ENCODE measurements at regions not wholly inside any gene's neighbourhood (a gene's known extent, or its start where the extent isn't known, plus 50 kb on each side); places are given as distances from the start of the nearest gene placed in this dataset.
"Not testable (repeated sequence)": the region's sequence is repeated elsewhere in the genome, so short reads cannot be mapped to it uniquely, and the experiment has no call there.

DNA sequence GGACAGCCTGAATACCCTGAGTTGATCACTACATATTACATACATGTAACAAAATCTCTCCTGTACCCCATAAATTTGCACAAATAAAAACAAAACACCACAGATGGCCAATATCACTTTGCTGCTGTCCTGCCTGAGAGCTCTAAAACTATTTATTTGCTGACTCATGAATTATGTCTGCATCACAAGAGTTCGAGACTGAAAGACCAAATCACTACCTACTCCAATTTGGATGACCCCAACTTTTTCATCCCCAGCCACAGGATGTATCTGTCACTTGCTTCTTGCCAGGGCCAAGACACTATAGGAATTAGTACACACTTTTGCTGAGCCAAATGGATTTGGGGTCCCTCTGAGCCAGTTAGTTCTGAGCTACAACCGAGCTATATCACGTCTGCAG, 409.7 kb upstream of the NFE2L3 start:
- H3K4me1 ChIP-seq (ENCODE audit: control insufficient read depth in 1 of 2, extremely low read depth in 1 of 2, insufficient read depth in 2 of 2, low read length in 2 of 2): no peaks in the 10 kb centered on the region
- POLR2A ChIA-PET: no interaction called here
- no peak for DNase-seq
- Mint-ChIP-seq H3K9me3 (no peaks in the 10 kb centered on the region), H3K27ac (no peak overlapping the region), H3K4me1 (no peaks in the 10 kb centered on the region), H3K36me3 (no peaks in the 10 kb centered on the region), H3K4me3 (no peak overlapping the region), H3K27me3 (peaks cover 13 to 15% of the 10 kb centered on the region in 2 donors)
- H3K4me3 ChIP-seq (ENCODE audit: control insufficient read depth in 1 of 2, extremely low read depth in 1 of 2, low read length in 1 of 2): no peak overlapping the region
- CTCF ChIA-PET: no interaction called here
- H3K9me3 ChIP-seq: no peaks in the 10 kb centered on the region
- H3K27ac ChIP-seq (ENCODE audit: low read length): no peak overlapping the region
- 31% methylated on average over 1 of the region's 3 CpGs for WGBS (ENCODE audit: insufficient coverage)
- no peaks in the 10 kb centered on the region for H3K36me3 ChIP-seq (ENCODE audit: control insufficient read depth in 2 of 2, extremely low read depth in 1 of 2, insufficient read depth in 1 of 2, low read length in 1 of 2)
- no peak for ATAC-seq (replicated peaks in 1 of 4)
- H3K27me3 ChIP-seq (replicated peaks in 1 of 2; ENCODE audit: control insufficient read depth in 2 of 2, extremely low read depth in 1 of 2, insufficient read depth in 2 of 2, low read length in 1 of 2): peaks cover 0 to 6% of the 10 kb centered on the region in 2 experiments

DNA sequence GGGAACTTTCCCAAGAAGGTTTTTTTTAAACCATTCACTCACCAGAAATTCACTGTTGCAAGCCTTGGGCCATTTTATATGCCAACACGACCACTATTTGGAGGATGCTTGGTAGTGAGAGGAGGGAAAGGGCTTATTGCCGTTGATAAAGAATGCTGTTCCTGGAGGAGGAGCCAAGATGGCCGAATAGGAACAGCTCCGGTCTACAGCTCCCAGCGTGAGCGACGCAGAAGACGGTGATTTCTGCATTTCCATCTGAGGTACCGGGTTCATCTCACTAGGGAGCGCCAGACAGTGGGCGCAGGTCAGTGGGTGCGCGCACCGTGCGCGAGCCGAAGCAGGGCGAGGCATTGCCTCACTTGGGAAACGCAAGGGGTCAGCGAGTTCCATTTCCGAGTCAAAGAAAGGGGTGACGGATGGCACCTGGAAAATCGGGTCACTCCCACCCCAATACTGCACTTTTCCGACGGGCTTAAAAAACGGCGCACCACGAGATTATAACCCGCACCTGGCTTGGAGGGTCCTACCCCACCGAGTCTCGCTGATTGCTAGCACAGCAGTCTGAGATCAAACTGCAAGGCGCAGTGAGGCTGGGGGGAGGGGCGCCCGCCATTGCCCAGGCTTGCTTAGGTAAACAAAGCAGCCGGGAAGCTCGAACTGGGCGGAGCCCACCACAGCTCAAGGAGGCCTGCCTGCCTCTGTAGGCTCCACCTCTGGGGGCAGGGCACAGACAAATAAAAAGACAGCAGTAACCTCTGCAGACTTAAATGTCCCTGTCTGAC, 408.1 kb upstream of the NFE2L3 start:
- POLR2A ChIA-PET; H3K36me3 Mint-ChIP-seq; H3K4me1 ChIP-seq (ENCODE audit: control insufficient read depth in 1 of 2, extremely low read depth in 1 of 2, insufficient read depth in 2 of 2, low read length in 2 of 2); CTCF ChIA-PET; H3K9me3 Mint-ChIP-seq; H3K27ac ChIP-seq (ENCODE audit: low read length); DNase-seq; H3K4me3 Mint-ChIP-seq; H3K27me3 Mint-ChIP-seq; H3K4me3 ChIP-seq (ENCODE audit: control insufficient read depth in 1 of 2, extremely low read depth in 1 of 2, low read length in 1 of 2); H3K9me3 ChIP-seq; H3K27ac Mint-ChIP-seq; ATAC-seq (replicated peaks in 1 of 4); H3K4me1 Mint-ChIP-seq; H3K36me3 ChIP-seq (ENCODE audit: control insufficient read depth in 2 of 2, extremely low read depth in 1 of 2, insufficient read depth in 1 of 2, low read length in 1 of 2); H3K27me3 ChIP-seq (replicated peaks in 1 of 2; ENCODE audit: control insufficient read depth in 2 of 2, extremely low read depth in 1 of 2, insufficient read depth in 2 of 2, low read length in 1 of 2): not testable (repeated sequence)
- WGBS (ENCODE audit: insufficient coverage): no CpG with 5 or more reads among the region's 37 CpGs

- H3K27me3 ChIP-seq (replicated peaks in 1 of 2; ENCODE audit: control insufficient read depth in 2 of 2, extremely low read depth in 1 of 2, insufficient read depth in 2 of 2, low read length in 1 of 2): peaks cover 0 to 9% of the 10 kb centered on the region in 2 experiments
- CTCF ChIA-PET: no interaction called here
- no peak overlapping the region for H3K27ac Mint-ChIP-seq
- H3K9me3 Mint-ChIP-seq: no peaks in the 10 kb centered on the region
- H3K4me3 Mint-ChIP-seq: no peak overlapping the region
- no peaks in the 10 kb centered on the region for H3K4me1 ChIP-seq (ENCODE audit: control insufficient read depth in 1 of 2, extremely low read depth in 1 of 2, insufficient read depth in 2 of 2, low read length in 2 of 2)
- no peaks in the 10 kb centered on the region for H3K36me3 ChIP-seq (ENCODE audit: control insufficient read depth in 2 of 2, extremely low read depth in 1 of 2, insufficient read depth in 1 of 2, low read length in 1 of 2)
- H3K27ac ChIP-seq (ENCODE audit: low read length): no peak overlapping the region
- peaks cover 4 to 5% of the 10 kb centered on the region in 2 donors for H3K27me3 Mint-ChIP-seq
- POLR2A ChIA-PET: no interaction called here
- no peak for DNase-seq
- H3K9me3 ChIP-seq: no peaks in the 10 kb centered on the region
- no peak overlapping the region for H3K4me3 ChIP-seq (ENCODE audit: control insufficient read depth in 1 of 2, extremely low read depth in 1 of 2, low read length in 1 of 2)
- H3K36me3 Mint-ChIP-seq: no peaks in the 10 kb centered on the region
- no peaks in the 10 kb centered on the region for H3K4me1 Mint-ChIP-seq
- 97% methylated on average over 5 of the region's 14 CpGs for WGBS (ENCODE audit: insufficient coverage)
- no peak for ATAC-seq (replicated peaks in 1 of 4)
Observed at GRCh38 chr7:25750744-25751508, 401.1 kb upstream of the NFE2L3 start.

GRCh38 chr7:25752154-25752553, 399.8 kb upstream of the NFE2L3 start:
- no CpG with 5 or more reads among the region's 5 CpGs for WGBS (ENCODE audit: insufficient coverage)
- H3K36me3 Mint-ChIP-seq: no peaks in the 10 kb centered on the region
- DNase-seq (no peak), ATAC-seq (replicated peaks in 1 of 4) (no peak)
- H3K9me3 ChIP-seq: no peaks in the 10 kb centered on the region
- H3K4me1 ChIP-seq (ENCODE audit: control insufficient read depth in 1 of 2, extremely low read depth in 1 of 2, insufficient read depth in 2 of 2, low read length in 2 of 2): no peaks in the 10 kb centered on the region
- no peak overlapping the region for H3K4me3 Mint-ChIP-seq
- H3K36me3 ChIP-seq (ENCODE audit: control insufficient read depth in 2 of 2, extremely low read depth in 1 of 2, insufficient read depth in 1 of 2, low read length in 1 of 2): no peaks in the 10 kb centered on the region
- H3K4me1 Mint-ChIP-seq: no peaks in the 10 kb centered on the region
- H3K27ac Mint-ChIP-seq: no peak overlapping the region
- no peak overlapping the region for H3K4me3 ChIP-seq (ENCODE audit: control insufficient read depth in 1 of 2, extremely low read depth in 1 of 2, low read length in 1 of 2)
- H3K27ac ChIP-seq (ENCODE audit: low read length): no peak overlapping the region
- peaks cover 0 to 9% of the 10 kb centered on the region in 2 experiments for H3K27me3 ChIP-seq (replicated peaks in 1 of 2; ENCODE audit: control insufficient read depth in 2 of 2, extremely low read depth in 1 of 2, insufficient read depth in 2 of 2, low read length in 1 of 2)
- peaks cover 4 to 5% of the 10 kb centered on the region in 2 donors for H3K27me3 Mint-ChIP-seq
- POLR2A ChIA-PET: no interaction called here
- H3K9me3 Mint-ChIP-seq: no peaks in the 10 kb centered on the region
- CTCF ChIA-PET: no interaction called here

- H3K27me3 ChIP-seq (replicated peaks in 1 of 2; ENCODE audit: control insufficient read depth in 2 of 2, extremely low read depth in 1 of 2, insufficient read depth in 2 of 2, low read length in 1 of 2): peaks cover 0 to 9% of the 10 kb centered on the region in 2 experiments
- H3K4me3 ChIP-seq (ENCODE audit: control insufficient read depth in 1 of 2, extremely low read depth in 1 of 2, low read length in 1 of 2): no peak overlapping the region
- Mint-ChIP-seq H3K4me1 (no peaks in the 10 kb centered on the region), H3K27ac (no peak overlapping the region), H3K4me3 (no peak overlapping the region), H3K27me3 (peaks cover 4 to 5% of the 10 kb centered on the region in 2 donors), H3K9me3 (no peaks in the 10 kb centered on the region), H3K36me3 (no peaks in the 10 kb centered on the region)
- POLR2A ChIA-PET: interaction anchor here in 1 of 2 donors (1.0 kb wide), 1 partner anchor 15 kb away, joined by 12 read pairs; no protein-coding TSS in a partner anchor
- ATAC-seq (replicated peaks in 1 of 4): no peak
- no peaks in the 10 kb centered on the region for H3K4me1 ChIP-seq (ENCODE audit: control insufficient read depth in 1 of 2, extremely low read depth in 1 of 2, insufficient read depth in 2 of 2, low read length in 2 of 2)
- no peak for DNase-seq
- no peak overlapping the region for H3K27ac ChIP-seq (ENCODE audit: low read length)
- CTCF ChIA-PET: no interaction called here
- H3K9me3 ChIP-seq: no peaks in the 10 kb centered on the region
- no peaks in the 10 kb centered on the region for H3K36me3 ChIP-seq (ENCODE audit: control insufficient read depth in 2 of 2, extremely low read depth in 1 of 2, insufficient read depth in 1 of 2, low read length in 1 of 2)
- WGBS (ENCODE audit: insufficient coverage): 74% methylated on average over 4 of the region's 16 CpGs
Observed at GRCh38 chr7:25752967-25753791, 398.8 kb upstream of the NFE2L3 start.

- ChIA-PET POLR2A (interaction anchor here in 1 of 2 donors (1.0 kb wide), 1 partner anchor 15 kb away, joined by 12 read pairs; no protein-coding TSS in a partner anchor), CTCF (no interaction called here)
- Mint-ChIP-seq H3K27ac (no peak overlapping the region), H3K36me3 (no peaks in the 10 kb centered on the region), H3K4me1 (no peaks in the 10 kb centered on the region), H3K9me3 (no peaks in the 10 kb centered on the region), H3K27me3 (peaks cover 4 to 5% of the 10 kb centered on the region in 2 donors), H3K4me3 (no peak overlapping the region)
- no peak for ATAC-seq (replicated peaks in 1 of 4)
- no peaks in the 10 kb centered on the region for H3K9me3 ChIP-seq
- 72% methylated on average over 7 of the region's 10 CpGs for WGBS (ENCODE audit: insufficient coverage)
- H3K27me3 ChIP-seq (replicated peaks in 1 of 2; ENCODE audit: control insufficient read depth in 2 of 2, extremely low read depth in 1 of 2, insufficient read depth in 2 of 2, low read length in 1 of 2): peaks cover 0 to 9% of the 10 kb centered on the region in 2 experiments
- H3K36me3 ChIP-seq (ENCODE audit: control insufficient read depth in 2 of 2, extremely low read depth in 1 of 2, insufficient read depth in 1 of 2, low read length in 1 of 2): no peaks in the 10 kb centered on the region
- DNase-seq: no peak
- H3K27ac ChIP-seq (ENCODE audit: low read length): no peak overlapping the region
- H3K4me3 ChIP-seq (ENCODE audit: control insufficient read depth in 1 of 2, extremely low read depth in 1 of 2, low read length in 1 of 2): no peak overlapping the region
- H3K4me1 ChIP-seq (ENCODE audit: control insufficient read depth in 1 of 2, extremely low read depth in 1 of 2, insufficient read depth in 2 of 2, low read length in 2 of 2): no peaks in the 10 kb centered on the region
Observed at GRCh38 chr7:25753837-25754236, 398.2 kb upstream of the NFE2L3 start.
